Endothelial cell of umbilical vein (primary cell): ENCODE measurements at regions not wholly inside any gene's neighbourhood (a gene's known extent, or its start where the extent isn't known, plus 50 kb on each side); places are given as distances from the start of the nearest gene placed in this dataset.

Experiments used
- BruUV-seq: library from RNA; stranded (reverse); fragments of 400-500 nt; replicated peaks from 2 replicates; lab custom pipeline; 2021; lab: Mats Ljungman, UMichigan
- CTCF ChIA-PET: fragments of 300-600, 350-600 bp; sonication (Branson Sonifier 250); formaldehyde crosslinking; loops from one replicate; lab custom pipeline; 2021; ENCODE audit warnings: antibody characterized with exemption, inconsistent platforms; lab: Charles Lee
- POLR2A ChIA-PET: fragments of 300-600, 350-600 bp; sonication (Branson Sonifier 250); formaldehyde crosslinking; loops from one replicate; lab custom pipeline; 2021; ENCODE audit warnings: antibody characterized with exemption, inconsistent platforms; lab: Charles Lee
- DNase-seq: peaks from one replicate; pipeline ENCODE4 v3.0.0-alpha.2; 2011; ENCODE audit warnings: low read depth, low spot score
- FAIRE-seq: peaks from 2 replicates; lab custom pipeline; 2011; peaks lifted over from hg19 to GRCh38; lab: Jason Lieb, UNC
- H2AFZ ChIP-seq: 2 replicates; pipeline ENCODE4 v1.6.0; 2012; ENCODE audit warnings: low read depth, low read length, control low read depth, inconsistent platforms
- H3K27ac ChIP-seq: 2 replicates; pipeline ENCODE4 v1.5.1; 2011; ENCODE audit warnings: low read depth, mild to moderate bottlenecking, control low read depth, low read length, moderate library complexity; ENCODE audit not compliant: insufficient read depth
- H3K27me3 ChIP-seq, 2 experiments: 2 replicates each; pipeline versions ENCODE4 v1.6.0 to v1.6.1; 2011; ENCODE audit warnings: low read length in 2 of 2, mixed read lengths in 1 of 2; ENCODE audit not compliant: control insufficient read depth in 2 of 2, insufficient read depth in 2 of 2
- H3K36me3 ChIP-seq, 2 experiments: 2 replicates in 1 of 2; 3 replicates in 1 of 2; pipeline ENCODE4 v1.5.1; 2011; ENCODE audit warnings: low read length in 2 of 2, mild to moderate bottlenecking in 1 of 2, moderate library complexity in 1 of 2; ENCODE audit not compliant: control insufficient read depth in 2 of 2, insufficient read depth in 2 of 2; ENCODE audit errors: extremely low read depth in 1 of 2
- H3K4me1 ChIP-seq: 3 replicates; pipeline ENCODE4 v1.5.1; 2011; ENCODE audit warnings: mild to moderate bottlenecking, low read length; ENCODE audit not compliant: control insufficient read depth, insufficient read depth; ENCODE audit errors: extremely low read depth
- H3K4me2 ChIP-seq: 2 replicates; pipeline ENCODE4 v1.6.1; 2011; ENCODE audit warnings: low read length, control low read depth, mixed read lengths; ENCODE audit not compliant: insufficient read depth
- H3K4me3 ChIP-seq, 3 experiments: fragments of 200-600 bp in 1 of 3; sonication (generic), shearing (Covaris generic) in 1 of 3; replicated peaks in 1 of 3; 2 replicates each; pipeline ENCODE4 v1.5.1; 2011 to 2016; ENCODE audit warnings: control low read depth in 3 of 3, low read length in 3 of 3, mild to moderate bottlenecking in 2 of 3, inconsistent platforms in 1 of 3, low read depth in 1 of 3, moderate library complexity in 1 of 3; ENCODE audit not compliant: insufficient read depth in 1 of 3
- H3K79me2 ChIP-seq: 2 replicates; pipeline ENCODE4 v1.6.0; 2012; ENCODE audit warnings: low read length, inconsistent platforms; ENCODE audit not compliant: control insufficient read depth, insufficient read depth
- H3K9ac ChIP-seq: replicated peaks from 2 replicates; pipeline ENCODE3; 2011; ENCODE audit warnings: low read length, control low read depth; ENCODE audit not compliant: insufficient read depth; ENCODE audit errors: extremely low read depth
- H3K9me1 ChIP-seq: replicated peaks from 3 replicates; pipeline ENCODE4 v1.6.0; 2011; ENCODE audit warnings: mild to moderate bottlenecking, low read length; ENCODE audit not compliant: control insufficient read depth, insufficient read depth; ENCODE audit errors: extremely low read depth
- H3K9me3 ChIP-seq: replicated peaks from 2 replicates; pipeline ENCODE4 v1.5.1; 2012; ENCODE audit warnings: low read length, inconsistent platforms; ENCODE audit not compliant: control insufficient read depth, insufficient read depth
- H4K20me1 ChIP-seq: replicated peaks from 2 replicates; pipeline ENCODE3; 2011; ENCODE audit warnings: mild to moderate bottlenecking, low read length; ENCODE audit not compliant: control insufficient read depth, insufficient read depth; ENCODE audit errors: extremely low read depth
- CTCF ChIP-seq, 2 donors: IDR thresholded peaks; 1 replicate in 1 of 2; 2 replicates in 1 of 2; pipeline ENCODE4 v1.5.1; 2011; ENCODE audit warnings: low read length in 2 of 2, mild to moderate bottlenecking in 2 of 2, moderate library complexity in 2 of 2, control low read depth in 1 of 2, inconsistent platforms in 1 of 2, low read depth in 1 of 2; ENCODE audit not compliant: insufficient read depth in 1 of 2; ENCODE audit errors: extremely low read depth in 1 of 2
- EZH2 ChIP-seq: IDR thresholded peaks from 2 replicates; pipeline ENCODE4 v1.6.1; 2012; ENCODE audit warnings: borderline replicate concordance, low read depth, mild to moderate bottlenecking, moderate library complexity, low read length, inconsistent platforms; ENCODE audit not compliant: severe bottlenecking
- FOS ChIP-seq: IDR thresholded peaks from 2 replicates; pipeline ENCODE4 v1.6.1; 2011; ENCODE audit warnings: mild to moderate bottlenecking, low read length, moderate library complexity, borderline replicate concordance; ENCODE audit not compliant: insufficient read depth
- GATA2 ChIP-seq: IDR thresholded peaks from 2 replicates; pipeline ENCODE4 v1.7.0; 2011; ENCODE audit warnings: low read depth, mild to moderate bottlenecking, moderate library complexity, mixed read lengths, low read length; ENCODE audit not compliant: insufficient read length, insufficient read depth
- JUN ChIP-seq: IDR thresholded peaks from 2 replicates; pipeline ENCODE4 v1.6.1; 2011; ENCODE audit warnings: borderline replicate concordance, low read depth; ENCODE audit not compliant: insufficient read length, insufficient read depth
- MAX ChIP-seq: IDR thresholded peaks from 2 replicates; pipeline ENCODE4 v1.6.1; 2011; ENCODE audit not compliant: insufficient read depth, insufficient read length
- MYC ChIP-seq: IDR thresholded peaks from one replicate; pipeline ENCODE4 v1.6.1; 2011; ENCODE audit warnings: mild to moderate bottlenecking, low read depth, low read length
- POLR2A ChIP-seq: IDR thresholded peaks from 2 replicates; pipeline ENCODE4 v1.6.1; 2012; ENCODE audit warnings: low read depth, mild to moderate bottlenecking, control low read depth, low read length
- POLR2AphosphoS5 ChIP-seq: IDR thresholded peaks from 2 replicates; pipeline ENCODE4 v1.6.1; 2012; ENCODE audit warnings: low read depth, mild to moderate bottlenecking, control low read depth, low read length, moderate library complexity; ENCODE audit not compliant: insufficient read depth
- dilution Hi-C: fragments of 300-500 bp; cut with MboI; formaldehyde crosslinking; loops from one replicate; pipeline ENCODE4 v1.15.0; 2019; ENCODE audit warnings: low sequenced_read_pairs; ENCODE audit not compliant: extremely low pct_ligation_motif_present
- intact Hi-C: fragments of 100-400 bp; cut with micrococcal nuclease; formaldehyde crosslinking; loops from one replicate; pipeline ENCODE4 v1.10.0; 2022

- Histone ChIP-seq H3K9me3 (peaks cover 2% of the 10 kb centered on the region), H3K27me3 (no peaks in the 10 kb centered on the region), H3K4me2 (no peak overlapping the region), H3K79me2 (no peaks in the 10 kb centered on the region), H2AFZ (no peak overlapping the region), H3K27ac (no peak overlapping the region), H3K36me3 (no peaks in the 10 kb centered on the region), H3K9ac (no peak overlapping the region), H4K20me1 (no peaks in the 10 kb centered on the region), H3K4me1 (no peaks in the 10 kb centered on the region), H3K4me3 (no peak overlapping the region), H3K9me1 (no peaks in the 10 kb centered on the region)
- DNase-seq, result no peak
- TF ChIP-seq POLR2A (no peak), JUN (no peak), GATA2 (no peak), MYC (no peak), CTCF (IDR thresholded peaks at IDR 0.05; ENCODE audit: extremely low read depth in 1 of 2, insufficient read depth in 1 of 2, low read depth in 1 of 2, low read length in 2 of 2) (no peak), MAX (no peak), POLR2AphosphoS5 (no peak), EZH2 (no peak), FOS (no peak)
- intact Hi-C loops, result no loop called here
- CTCF ChIA-PET, result no interaction called here
- dilution Hi-C loops, result no loop called here
- FAIRE-seq, result no peak
- POLR2A ChIA-PET, result no interaction called here
- BruUV-seq, result no TSS peak
These were observed 610.1 kb downstream of the TECRL start for GRCh38 chr4:63799166-63799565.
